Gastrocnemius medialis (tissue), 4 donors: ENCODE measurements at regions not wholly inside any gene's neighbourhood (a gene's known extent, or its start where the extent isn't known, plus 50 kb on each side); places are given as distances from the start of the nearest gene placed in this dataset.

Source experiments
- ATAC-seq, 2 donors: fragments of 150-250 bp; one replicate each; pipeline ENCODE4 v1.9.1; 2016
- DNase-seq, 2 donors: peaks; one replicate each; pipeline ENCODE4 v3.0.0-alpha.2; 2019
- H3K27ac ChIP-seq, 4 donors: fragments of 200-600 bp; sonication (generic); 1 replicate in 1 of 4; 2 replicates in 3 of 4; pipeline ENCODE4 v1.5.1; 2016 to 2018; ENCODE audit warnings: mild to moderate bottlenecking in 2 of 4, moderate library complexity in 1 of 4
- H3K27me3 ChIP-seq, 3 donors: fragments of 200-600 bp; sonication (generic) in 2 of 3; 1 replicate in 1 of 3; 2 replicates in 2 of 3; pipeline versions ENCODE4 v1.5.1 to v1.6.0; 2016 to 2019; ENCODE audit warnings: mild to moderate bottlenecking in 1 of 3, moderate library complexity in 1 of 3
- H3K36me3 ChIP-seq, 2 donors: fragments of 200-600 bp; sonication (generic) in 1 of 2; one replicate each; pipeline ENCODE4 v1.5.1; 2017 to 2018
- H3K4me1 ChIP-seq, 2 donors: fragments of 200-600 bp; sonication (generic) in 1 of 2; one replicate each; pipeline ENCODE4 v1.5.1; 2016 to 2017; ENCODE audit warnings: mild to moderate bottlenecking in 2 of 2
- H3K4me3 ChIP-seq, 4 donors: fragments of 200-600 bp; sonication (generic) in 3 of 4; 1 replicate in 1 of 4; 2 replicates in 3 of 4; pipeline ENCODE4 v1.5.1; 2016 to 2019; ENCODE audit warnings: mild to moderate bottlenecking in 2 of 4
- H3K9me3 ChIP-seq, 3 donors: fragments of 200-600 bp; sonication (generic) in 2 of 3; 1 replicate in 1 of 3; 2 replicates in 2 of 3; pipeline ENCODE4 v1.5.1; 2016 to 2019
- CTCF ChIP-seq, 5 experiments: fragments of 450-650 bp in 3 of 5; fragments of 200-600 bp in 2 of 5; sonication (generic) in 2 of 5; IDR thresholded peaks in 4 of 5; conservative IDR thresholded peaks in 1 of 5; 1 replicate in 4 of 5; 2 replicates in 1 of 5; pipeline ENCODE4 v1.5.1; 2016 to 2019; ENCODE audit warnings: antibody characterized with exemption in 5 of 5, mild to moderate bottlenecking in 3 of 5, moderate library complexity in 3 of 5
- POLR2A ChIP-seq, 2 donors: fragments of 450-650 bp; IDR thresholded peaks; one replicate each; pipeline ENCODE4 v1.6.1; 2017; ENCODE audit warnings: antibody characterized with exemption in 2 of 2, mild to moderate bottlenecking in 2 of 2, moderate library complexity in 2 of 2
- in situ Hi-C, 4 donors: fragments of 200-750 bp; cut with MboI; loops; one replicate each; pipeline versions ENCODE4 v1.15.0 to v1.8.0; 2017; ENCODE audit warnings: low sequenced_read_pairs in 4 of 4
- intact Hi-C: fragments of 100-400 bp; cut with DNase I; formaldehyde crosslinking; loops from one replicate; pipeline ENCODE4 v1.15.1; 2023; ENCODE audit warnings: low total_unique reads

DNA sequence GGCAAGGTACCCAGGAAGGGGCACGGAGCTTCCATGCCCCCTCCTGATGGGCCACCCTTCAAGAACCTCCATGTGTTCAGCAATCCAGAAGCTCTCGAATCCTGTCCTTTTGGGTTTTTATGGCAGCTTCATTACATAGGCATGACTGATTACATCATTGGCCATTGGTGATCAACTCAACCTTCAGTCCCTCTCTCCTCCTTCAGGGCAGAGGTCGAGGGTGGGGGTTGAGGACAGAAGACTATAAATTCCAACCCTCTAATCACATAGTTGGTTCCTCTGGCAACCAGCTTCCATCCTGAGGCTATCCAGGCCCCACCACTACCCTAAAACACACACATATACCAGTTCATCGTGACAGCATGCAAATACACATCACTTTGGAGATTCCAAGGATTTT is 135.7 kb downstream of the ZNF281 start:
- in situ Hi-C loops: no loop called here
- Histone ChIP-seq H3K9me3 (no peaks in the 10 kb centered on the region), H3K27ac (no peak overlapping the region), H3K27me3 (no peaks in the 10 kb centered on the region), H3K4me3 (no peak overlapping the region), H3K4me1 (no peaks in the 10 kb centered on the region), H3K36me3 (no peaks in the 10 kb centered on the region)
- intact Hi-C loops: no loop called here
- TF ChIP-seq POLR2A (IDR thresholded peaks at IDR 0.05) (no peak), CTCF (IDR thresholded peaks at IDR 0.05 in 4 of 5, conservative IDR thresholded peaks at IDR 0.05 in 1 of 5) (no peak)
- DNase-seq (no peak), ATAC-seq (no peak)

DNA sequence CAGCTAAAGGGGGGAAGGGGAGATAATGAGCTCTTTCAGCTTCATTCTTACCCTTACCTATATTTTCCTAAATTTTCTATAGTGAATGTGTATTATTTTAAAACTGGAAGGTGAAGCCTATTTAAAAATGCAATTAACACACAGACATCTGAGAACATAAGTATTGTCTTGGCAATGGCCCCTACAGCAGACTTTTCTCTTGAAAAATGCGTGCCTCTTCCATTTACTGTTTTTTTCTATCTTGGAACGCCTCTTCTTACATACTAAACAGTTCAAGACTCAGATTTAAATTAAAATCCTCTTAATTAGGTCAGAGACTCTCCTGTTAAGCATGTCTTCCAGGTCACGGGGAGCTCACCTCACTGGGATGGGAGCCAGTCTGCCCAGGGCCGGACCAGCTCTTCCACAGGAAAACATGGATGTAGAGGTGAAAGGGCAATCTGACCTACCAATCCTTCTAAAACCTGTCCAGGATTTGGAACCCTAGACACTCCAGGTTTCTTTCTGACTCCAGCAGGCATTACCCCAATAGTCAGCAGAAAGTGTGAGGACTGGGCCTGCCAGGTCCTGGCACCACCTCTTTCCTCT is 137.3 kb downstream of the ZNF281 start:
- DNase-seq: no peak
- Histone ChIP-seq H3K4me1 (no peaks in the 10 kb centered on the region), H3K4me3 (no peak overlapping the region), H3K36me3 (no peaks in the 10 kb centered on the region), H3K9me3 (no peaks in the 10 kb centered on the region), H3K27me3 (no peaks in the 10 kb centered on the region), H3K27ac (no peak overlapping the region)
- in situ Hi-C loops (no loop called here), intact Hi-C loops (no loop called here)
- no peak for ATAC-seq
- no peak for TF ChIP-seq POLR2A (IDR thresholded peaks at IDR 0.05)
- no peak for TF ChIP-seq CTCF (IDR thresholded peaks at IDR 0.05 in 4 of 5, conservative IDR thresholded peaks at IDR 0.05 in 1 of 5)

- Histone ChIP-seq H3K4me1 (no peaks in the 10 kb centered on the region), H3K27ac (no peak overlapping the region), H3K9me3 (no peaks in the 10 kb centered on the region), H3K4me3 (no peak overlapping the region), H3K36me3 (no peaks in the 10 kb centered on the region), H3K27me3 (no peaks in the 10 kb centered on the region)
- no peak for TF ChIP-seq CTCF (IDR thresholded peaks at IDR 0.05 in 4 of 5, conservative IDR thresholded peaks at IDR 0.05 in 1 of 5)
- no peak for TF ChIP-seq POLR2A (IDR thresholded peaks at IDR 0.05)
- no peak for DNase-seq
- no peak for ATAC-seq
- intact Hi-C loops: no loop called here
- in situ Hi-C loops: no loop called here
Observed at GRCh38 chr1:200269256-200269655, 140.6 kb downstream of the ZNF281 start.

GRCh38 chr1:200267937-200268336 is 141.9 kb downstream of the ZNF281 start:
- DNase-seq (no peak), ATAC-seq (no peak)
- in situ Hi-C loops (no loop called here), intact Hi-C loops (no loop called here)
- H3K27me3 ChIP-seq: no peaks in the 10 kb centered on the region
- TF ChIP-seq POLR2A (IDR thresholded peaks at IDR 0.05): no peak
- TF ChIP-seq CTCF (IDR thresholded peaks at IDR 0.05 in 4 of 5, conservative IDR thresholded peaks at IDR 0.05 in 1 of 5): no peak
- H3K9me3 ChIP-seq: no peaks in the 10 kb centered on the region
- no peak overlapping the region for H3K27ac ChIP-seq
- no peak overlapping the region for H3K4me3 ChIP-seq
- H3K4me1 ChIP-seq: no peaks in the 10 kb centered on the region
- H3K36me3 ChIP-seq: no peaks in the 10 kb centered on the region

DNA sequence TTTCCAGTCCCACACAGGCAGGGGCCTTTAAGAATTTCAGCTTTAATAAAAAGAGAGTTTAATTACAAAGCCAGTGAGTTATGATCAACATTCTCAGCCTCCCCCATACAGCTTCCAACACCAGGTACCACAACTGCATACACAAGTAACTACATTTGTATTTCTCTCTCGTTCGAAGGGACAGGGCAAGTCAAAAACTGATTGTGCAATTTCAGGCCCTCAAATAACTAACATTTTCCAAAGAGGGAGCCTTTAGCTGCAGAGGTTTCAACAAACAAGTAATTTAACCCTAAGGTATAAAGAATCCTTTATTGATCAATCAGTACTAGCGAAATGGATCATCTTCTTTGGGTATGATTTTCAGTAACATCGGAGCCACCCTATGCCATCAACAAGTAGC is 142.4 kb downstream of the ZNF281 start:
- no peak for ATAC-seq
- intact Hi-C loops (no loop called here), in situ Hi-C loops (no loop called here)
- no peak for DNase-seq
- no peaks in the 10 kb centered on the region for H3K9me3 ChIP-seq
- TF ChIP-seq CTCF (IDR thresholded peaks at IDR 0.05 in 4 of 5, conservative IDR thresholded peaks at IDR 0.05 in 1 of 5) (no peak), POLR2A (IDR thresholded peaks at IDR 0.05) (no peak)
- H3K36me3 ChIP-seq: no peaks in the 10 kb centered on the region
- H3K4me3 ChIP-seq: no peak overlapping the region
- no peaks in the 10 kb centered on the region for H3K27me3 ChIP-seq
- H3K27ac ChIP-seq: no peak overlapping the region
- H3K4me1 ChIP-seq: no peaks in the 10 kb centered on the region
